SKM-1 (cell line): ENCODE measurements at regions not wholly inside any gene's neighbourhood (a gene's known extent, or its start where the extent isn't known, plus 50 kb on each side); places are given as distances from the start of the nearest gene placed in this dataset.
"Not testable (repeated sequence)": the region's sequence is repeated elsewhere in the genome, so short reads cannot be mapped to it uniquely, and the experiment has no call there.

Source experiments
- DNase-seq: peaks from one replicate; lab custom pipeline; 2025; ENCODE audit not compliant: unreplicated experiment; lab: John Stamatoyannopoulos, UW

GRCh38 chrX:42832764-42833549 lies 55.0 kb upstream of the PPP1R2C start:
- no peak for DNase-seq

GRCh38 chrX:42833550-42833940 lies 55.6 kb upstream of the PPP1R2C start:
- not testable (repeated sequence) for DNase-seq

GRCh38 chrX:42837101-42837726 lies 59.3 kb upstream of the PPP1R2C start:
- DNase-seq: no peak

- no peak for DNase-seq
Measured at GRCh38 chrX:42837747-42838146, 59.8 kb upstream of the PPP1R2C start.

GRCh38 chrX:42839632-42840031 lies 61.7 kb upstream of the PPP1R2C start:
- DNase-seq: no peak

- no peak for DNase-seq
Measured at GRCh38 chrX:42846741-42847140, 68.8 kb upstream of the PPP1R2C start.

GRCh38 chrX:42855259-42855658 lies 77.3 kb upstream of the PPP1R2C start:
- no peak for DNase-seq

GRCh38 chrX:42857766-42858165 lies 79.8 kb upstream of the PPP1R2C start:
- DNase-seq: no peak

GRCh38 chrX:42869011-42869410 lies 91.0 kb upstream of the PPP1R2C start:
- DNase-seq: no peak

GRCh38 chrX:42869659-42870476 lies 91.9 kb upstream of the PPP1R2C start:
- DNase-seq: no peak

GRCh38 chrX:42886519-42886918 lies 108.6 kb upstream of the PPP1R2C start:
- DNase-seq: no peak

- DNase-seq: no peak
Measured at GRCh38 chrX:42900947-42901346, 123.0 kb upstream of the PPP1R2C start.

GRCh38 chrX:42902513-42902912 lies 124.5 kb upstream of the PPP1R2C start:
- DNase-seq: no peak

GRCh38 chrX:42920752-42921151 lies 142.8 kb upstream of the PPP1R2C start:
- no peak for DNase-seq

GRCh38 chrX:42930071-42930470 lies 152.1 kb upstream of the PPP1R2C start:
- DNase-seq: no peak

- no peak for DNase-seq
Measured at GRCh38 chrX:42930951-42931350, 153.0 kb upstream of the PPP1R2C start.

- no peak for DNase-seq
Measured at GRCh38 chrX:42933187-42933586, 155.2 kb upstream of the PPP1R2C start.

GRCh38 chrX:42934020-42934726 lies 156.2 kb upstream of the PPP1R2C start:
- DNase-seq: peak; percentile 24

GRCh38 chrX:42941671-42942070 lies 163.7 kb upstream of the PPP1R2C start:
- DNase-seq: no peak

- DNase-seq: no peak
Measured at GRCh38 chrX:42943051-42943974, 165.3 kb upstream of the PPP1R2C start.
